HG03135 (cell line): ENCODE measurements at regions not wholly inside any gene's neighbourhood (a gene's known extent, or its start where the extent isn't known, plus 50 kb on each side); places are given as distances from the start of the nearest gene placed in this dataset.

Experiments used
- ATAC-seq: cut with Tn5 transposase; IDR thresholded peaks from one replicate; pipeline ENCODE4 v1.9.1; 2021; ENCODE audit warnings: mild to moderate bottlenecking, moderate library complexity; ENCODE audit not compliant: unreplicated experiment

DNA sequence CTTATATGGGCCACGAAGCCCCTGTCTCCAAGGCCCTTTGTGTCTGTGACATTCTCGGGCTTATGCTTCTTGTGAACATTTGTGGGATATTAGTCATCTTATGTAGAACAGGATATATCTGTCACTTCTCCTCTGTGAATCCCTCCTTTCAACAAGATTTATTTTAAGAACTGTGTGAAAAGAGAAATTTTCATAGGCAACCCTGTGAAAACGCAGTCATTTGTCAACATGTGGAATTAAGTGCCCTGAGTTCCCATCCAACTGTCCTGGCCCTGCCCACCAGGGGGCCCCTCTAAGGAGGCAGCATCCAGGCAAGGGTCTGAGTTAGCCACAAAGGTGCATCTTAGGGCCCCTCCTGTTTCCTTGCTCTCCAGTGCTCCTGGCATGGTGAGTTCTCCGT is 76.8 kb upstream of the CHRNA7 start:
- no peak for ATAC-seq

DNA sequence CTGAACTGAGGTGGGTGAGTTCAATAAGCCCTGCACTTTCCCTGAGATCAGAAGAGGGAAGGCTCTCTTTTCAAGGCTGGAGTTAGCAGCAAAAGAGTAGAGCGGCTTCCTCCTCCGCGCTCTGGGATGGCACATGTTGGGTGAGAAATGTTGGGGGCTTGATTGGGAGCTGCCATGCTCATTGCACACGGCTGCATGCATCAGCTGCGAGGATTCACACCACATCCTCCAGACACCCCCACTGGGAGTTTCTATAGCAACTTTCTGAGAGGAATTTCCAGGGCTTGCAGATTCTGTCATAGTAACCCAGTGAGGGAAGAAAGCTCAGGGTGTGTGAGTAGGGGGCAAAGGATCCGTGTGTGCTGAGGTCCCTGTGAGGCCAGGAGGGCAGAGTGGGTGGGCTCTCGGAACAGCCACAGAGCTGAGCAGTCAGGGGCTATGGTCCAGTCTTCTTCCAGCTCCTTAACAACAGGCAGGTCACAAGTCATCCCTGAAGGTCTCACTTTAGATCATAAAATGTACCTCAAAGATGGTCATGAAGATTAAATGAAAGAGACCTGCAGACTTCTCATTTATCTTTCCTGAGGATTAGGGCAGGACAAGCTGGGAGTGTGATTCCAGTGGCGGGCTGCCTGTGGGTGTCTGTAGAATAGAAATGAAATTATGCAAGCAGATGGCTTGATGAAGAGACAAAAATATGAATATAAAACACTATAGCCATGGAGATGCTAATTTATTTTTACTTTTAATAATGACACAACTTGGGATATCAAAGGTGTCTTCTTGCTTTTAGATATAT is 75.7 kb upstream of the CHRNA7 start:
- no peak for ATAC-seq

DNA sequence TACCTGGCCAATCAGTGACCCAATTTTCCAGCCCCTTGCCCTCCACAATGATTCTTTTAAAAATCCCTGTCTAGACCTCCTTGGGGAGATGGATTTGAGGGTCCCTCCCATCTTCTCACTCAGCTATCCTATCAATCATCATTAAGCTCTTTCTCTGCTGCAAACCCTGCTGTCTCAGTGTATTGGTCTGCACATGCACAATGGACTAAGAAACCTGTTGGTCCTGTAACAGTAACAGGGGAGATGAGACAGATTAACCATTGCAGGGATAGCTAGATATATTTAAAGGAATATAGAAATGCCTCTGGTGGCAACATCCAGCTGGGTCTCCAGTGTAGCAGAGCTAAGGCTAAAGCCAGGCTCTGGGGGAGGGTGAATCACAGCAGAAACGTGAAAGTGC is 74.6 kb upstream of the CHRNA7 start:
- no peak for ATAC-seq

DNA sequence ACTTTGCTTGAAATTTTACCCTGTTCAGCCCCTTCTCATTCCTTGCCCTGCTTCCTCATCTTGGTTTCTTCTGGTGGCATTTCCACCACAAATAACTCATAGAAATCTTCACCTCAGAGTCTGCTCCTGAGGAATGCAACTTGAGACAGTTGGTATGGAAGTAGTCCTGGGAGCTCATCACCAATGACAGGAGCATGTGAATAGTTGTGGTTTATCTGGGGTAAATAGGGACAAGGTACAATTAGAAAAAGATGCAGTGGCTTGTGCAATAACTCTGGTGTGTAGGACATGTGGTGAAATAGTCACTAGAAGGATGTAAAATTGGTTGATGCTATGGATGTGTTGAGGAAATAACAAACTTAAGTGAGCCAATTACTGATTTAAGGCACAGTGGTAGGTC is 72.7 kb upstream of the CHRNA7 start:
- ATAC-seq = no peak

DNA sequence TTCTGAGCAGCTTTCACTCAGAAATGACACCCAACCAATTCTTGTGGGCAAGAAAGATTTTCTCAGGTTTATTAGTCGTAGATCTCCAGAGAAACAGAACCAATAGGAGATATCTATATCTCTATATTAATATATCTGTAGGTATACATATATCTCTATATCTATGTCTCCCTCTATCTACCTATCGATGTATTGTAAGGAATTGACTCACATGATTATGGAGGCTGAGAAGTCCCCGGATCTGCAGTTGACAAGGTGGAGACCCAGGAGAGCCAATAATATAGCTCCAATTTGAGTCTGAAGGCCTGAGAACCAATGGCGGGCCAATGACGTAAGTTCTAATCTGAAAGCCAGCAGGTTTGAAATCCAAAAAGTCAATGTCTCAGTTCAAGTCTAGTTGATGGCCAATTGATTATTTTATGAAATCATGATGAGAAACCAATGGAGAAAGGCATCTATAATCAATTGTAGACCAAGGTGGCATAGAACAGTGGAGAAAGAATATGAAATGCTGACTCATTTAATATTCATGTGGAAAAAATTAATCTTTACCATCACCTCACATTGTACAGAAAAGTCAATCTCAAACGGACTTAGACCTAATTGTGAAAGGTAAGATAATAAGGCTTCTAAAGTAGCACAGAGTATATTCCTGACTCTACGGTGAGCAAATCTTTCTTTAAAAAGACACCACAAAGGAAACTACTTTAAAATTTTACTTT is 65.6 kb upstream of the CHRNA7 start:
- ATAC-seq = no peak

DNA sequence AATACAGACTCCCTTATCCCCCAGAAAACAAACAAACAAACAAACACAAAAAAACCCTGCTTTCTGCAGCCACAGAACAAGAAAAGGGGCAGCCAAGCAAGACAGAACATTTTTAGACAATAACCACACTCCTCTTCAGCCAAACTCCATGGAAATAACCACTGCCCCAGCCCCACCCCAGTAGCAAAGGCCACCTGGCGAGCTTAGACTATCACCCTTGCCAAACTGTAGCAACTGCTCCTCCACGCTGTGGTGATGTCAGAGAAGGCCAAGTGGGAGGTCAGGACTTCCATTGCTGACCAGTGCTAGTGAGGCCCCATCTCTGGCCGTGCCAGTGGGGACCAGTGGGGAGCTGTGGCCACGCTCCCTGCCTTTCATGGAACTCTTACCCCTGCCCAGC is 60.3 kb upstream of the CHRNA7 start:
- no peak for ATAC-seq

DNA sequence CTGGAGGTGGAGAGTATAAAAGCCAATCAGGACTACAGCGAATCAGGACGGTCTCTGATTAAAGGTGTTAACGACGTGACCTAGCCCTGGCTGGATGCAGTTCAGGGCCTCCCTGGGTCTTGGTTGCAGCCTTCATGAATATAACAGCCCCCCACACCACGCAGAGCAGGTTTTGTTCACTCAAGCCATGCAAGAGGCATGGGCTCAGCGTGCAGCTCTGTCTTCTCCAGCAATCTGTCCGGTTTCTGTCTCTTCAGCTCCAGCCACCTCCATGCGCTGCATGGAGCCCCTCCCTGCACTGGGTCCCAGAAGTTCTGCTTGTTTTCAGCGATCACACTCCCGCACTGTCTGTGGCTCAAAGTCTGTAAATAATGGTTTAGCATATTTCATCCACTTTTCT is 57.1 kb upstream of the CHRNA7 start:
- no peak for ATAC-seq

DNA sequence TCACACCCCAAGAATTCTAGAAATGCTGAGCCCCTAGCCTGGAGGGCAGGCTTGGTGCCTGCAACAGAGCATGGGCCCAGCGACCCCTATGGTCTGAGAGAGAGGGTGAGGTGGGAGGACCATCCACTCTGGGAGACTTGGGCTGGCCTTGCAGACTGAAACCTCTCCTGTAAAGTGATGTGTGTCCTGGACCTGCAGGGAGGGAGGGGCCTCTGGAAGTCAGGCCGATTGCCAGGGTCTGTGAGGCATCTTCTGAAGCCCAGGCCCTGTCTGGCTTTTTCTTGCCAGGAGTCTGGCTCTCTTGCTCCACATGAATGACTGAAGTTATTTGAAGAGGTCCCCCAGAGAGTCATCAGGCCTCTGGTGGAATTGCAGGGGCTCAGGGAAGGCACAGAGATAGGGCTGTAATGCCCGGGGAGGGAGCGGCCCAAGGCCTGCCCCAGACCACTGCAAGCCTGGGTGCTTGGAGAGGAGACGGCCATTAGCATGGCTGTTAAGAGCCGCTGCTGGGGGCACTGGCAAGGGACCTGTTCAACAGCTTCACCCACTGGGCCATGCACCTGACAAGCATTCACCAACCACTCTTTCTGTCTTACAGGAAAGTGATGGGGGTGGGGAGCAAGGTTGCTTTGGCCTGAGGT is 56.0 kb upstream of the CHRNA7 start:
- ATAC-seq = no peak

DNA sequence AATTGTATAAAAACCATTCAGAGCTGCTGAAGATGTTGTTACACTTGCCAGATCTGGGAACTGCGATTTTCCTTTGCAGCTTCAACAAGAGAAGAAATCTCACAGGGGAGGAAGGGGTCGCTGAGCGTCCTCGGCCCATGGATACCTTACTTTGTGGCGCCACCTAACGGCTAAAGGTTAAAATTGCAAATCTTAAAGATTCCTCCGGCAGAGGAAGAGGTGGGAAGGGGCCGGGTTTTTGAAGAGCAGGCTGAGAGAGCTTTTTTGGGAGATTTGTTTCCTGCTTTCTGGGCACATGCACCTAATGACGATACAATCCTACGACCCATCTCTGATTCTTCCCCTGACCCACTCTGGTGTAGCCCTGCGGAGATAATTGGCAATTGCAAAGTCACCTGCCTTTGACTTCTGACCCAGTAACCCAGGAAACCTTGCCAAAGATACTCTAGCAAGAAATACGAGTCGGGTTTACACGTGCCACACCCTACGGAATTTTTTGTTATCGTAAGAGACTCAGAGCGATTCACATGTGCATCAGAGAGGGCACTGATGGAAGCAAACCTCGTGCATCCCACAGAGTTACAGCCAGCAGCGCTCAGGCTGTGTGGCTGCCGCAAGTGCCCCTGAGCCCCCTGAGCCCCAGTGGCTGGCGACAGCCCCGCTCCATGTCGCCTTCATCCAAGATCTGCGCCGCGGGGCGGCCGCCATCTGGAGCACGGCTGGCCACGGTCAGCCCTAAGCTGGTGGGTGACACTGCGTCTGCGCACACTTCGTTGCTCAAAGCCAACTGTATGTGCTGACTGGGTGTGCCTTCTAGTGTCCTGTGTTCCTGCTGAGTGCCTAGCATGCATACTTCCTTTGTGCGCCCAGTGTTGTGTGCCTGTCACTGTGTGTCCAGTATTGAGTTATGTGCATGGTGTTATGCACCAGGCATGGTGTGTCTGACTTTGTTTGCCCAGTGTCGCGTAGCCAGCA is 55.2 kb upstream of the CHRNA7 start:
- ATAC-seq = no peak

DNA sequence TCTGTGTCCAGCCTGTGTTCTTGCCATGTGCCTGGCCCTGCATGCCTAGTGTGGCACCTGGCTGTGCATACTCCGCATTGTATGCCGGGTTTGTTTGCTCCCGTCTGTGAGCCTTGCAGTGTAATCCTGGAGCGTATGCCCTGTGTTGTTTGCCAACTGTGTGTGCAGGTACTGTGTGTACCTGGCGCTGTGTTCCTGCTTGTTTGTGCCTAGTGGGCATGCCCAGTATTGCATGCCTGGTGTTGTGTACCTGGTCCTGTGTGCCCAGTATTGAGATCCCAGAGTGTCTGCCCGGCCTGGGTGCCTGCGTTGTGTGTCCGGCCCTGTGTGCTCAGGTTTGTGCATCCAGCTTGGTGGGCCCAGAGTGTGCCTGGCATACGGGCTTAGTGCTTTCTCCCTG is 54.5 kb upstream of the CHRNA7 start:
- no peak for ATAC-seq

DNA sequence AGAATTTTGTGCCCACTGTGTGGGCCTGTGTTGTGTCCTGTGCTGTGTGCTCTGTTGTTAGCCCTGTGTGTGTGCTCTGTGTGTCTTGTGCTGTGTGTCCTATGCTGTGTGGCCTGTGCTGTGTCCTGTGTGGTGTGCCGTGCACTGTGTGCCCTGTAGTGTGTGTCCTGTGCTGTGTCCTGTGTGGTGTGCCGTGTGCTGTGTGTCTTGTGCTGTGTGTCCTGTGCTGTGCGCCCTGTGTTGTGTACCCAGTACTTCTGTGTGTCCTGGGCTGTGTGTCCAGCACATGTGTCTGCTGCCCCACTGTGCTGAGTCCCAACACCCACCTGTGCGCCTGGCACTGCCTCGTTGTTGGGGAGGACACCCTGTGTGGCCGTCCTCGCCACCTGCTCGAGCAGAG is 53.2 kb upstream of the CHRNA7 start:
- no peak for ATAC-seq

DNA sequence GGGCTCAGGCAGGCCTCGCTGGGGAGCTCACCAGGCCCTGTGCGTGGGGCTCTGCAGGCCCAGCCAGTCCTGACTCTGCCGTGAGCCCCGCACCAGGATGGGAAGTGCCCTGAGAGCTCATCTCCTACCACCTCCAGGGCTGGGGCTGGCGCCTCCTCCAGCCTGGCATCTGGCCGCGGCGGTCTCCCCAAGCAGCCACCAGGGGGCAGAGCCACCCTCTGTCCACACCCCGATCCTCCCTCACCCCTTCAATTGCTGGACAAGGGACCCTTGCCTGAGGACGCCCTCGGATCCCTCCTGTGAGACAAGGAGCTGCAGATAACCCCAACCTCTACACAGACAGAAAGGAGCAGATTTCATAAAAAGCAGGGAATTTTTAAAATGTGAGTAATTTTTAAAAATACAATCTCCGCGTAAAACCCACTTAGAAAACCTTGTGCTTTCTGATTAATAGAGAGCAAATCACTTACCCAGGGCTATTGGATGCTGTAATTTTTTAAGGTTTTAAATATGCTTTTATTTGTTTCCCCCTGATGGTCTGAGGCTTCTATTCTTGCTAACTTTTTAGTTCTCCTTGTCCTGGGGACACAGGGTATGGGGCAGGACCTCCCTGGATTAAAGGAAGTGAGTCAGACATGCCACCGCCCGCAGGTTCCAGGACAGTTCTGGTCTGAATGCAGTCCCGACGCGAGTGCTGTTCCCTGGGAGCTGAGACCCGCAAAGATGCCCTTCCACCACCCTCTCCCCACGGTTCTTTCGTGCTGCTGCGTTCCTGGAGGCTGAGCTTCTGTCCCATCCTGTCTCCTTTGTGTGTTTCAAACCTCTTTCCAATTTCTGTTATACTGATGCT is 52.3 kb upstream of the CHRNA7 start:
- no peak for ATAC-seq
